ENCODE measurements at regions not wholly inside any gene's neighbourhood (a gene's known extent, or its start where the extent isn't known, plus 50 kb on each side); places are given as distances from the start of the nearest gene placed in this dataset.

DNA sequence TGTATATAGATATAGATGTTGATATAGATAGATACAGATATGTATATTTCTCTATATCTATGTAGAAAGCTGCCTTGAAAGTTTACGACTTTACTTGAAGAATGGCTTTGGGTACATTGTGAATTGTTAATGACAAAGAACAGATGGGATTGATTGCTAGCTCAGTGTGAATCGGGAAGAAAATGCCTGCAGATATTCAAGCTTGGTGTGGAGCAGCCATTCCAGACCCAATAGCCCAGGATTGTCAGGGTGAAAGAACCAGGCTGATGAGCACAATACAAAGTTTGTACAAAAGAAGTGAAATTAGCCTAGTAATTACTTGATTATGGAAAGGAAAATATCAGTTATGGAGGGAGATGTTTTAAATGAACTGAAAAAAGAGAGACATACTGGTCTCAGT is 946.2 kb downstream of the STPG2 start:
- TF ChIP-seq, protein P1, sequence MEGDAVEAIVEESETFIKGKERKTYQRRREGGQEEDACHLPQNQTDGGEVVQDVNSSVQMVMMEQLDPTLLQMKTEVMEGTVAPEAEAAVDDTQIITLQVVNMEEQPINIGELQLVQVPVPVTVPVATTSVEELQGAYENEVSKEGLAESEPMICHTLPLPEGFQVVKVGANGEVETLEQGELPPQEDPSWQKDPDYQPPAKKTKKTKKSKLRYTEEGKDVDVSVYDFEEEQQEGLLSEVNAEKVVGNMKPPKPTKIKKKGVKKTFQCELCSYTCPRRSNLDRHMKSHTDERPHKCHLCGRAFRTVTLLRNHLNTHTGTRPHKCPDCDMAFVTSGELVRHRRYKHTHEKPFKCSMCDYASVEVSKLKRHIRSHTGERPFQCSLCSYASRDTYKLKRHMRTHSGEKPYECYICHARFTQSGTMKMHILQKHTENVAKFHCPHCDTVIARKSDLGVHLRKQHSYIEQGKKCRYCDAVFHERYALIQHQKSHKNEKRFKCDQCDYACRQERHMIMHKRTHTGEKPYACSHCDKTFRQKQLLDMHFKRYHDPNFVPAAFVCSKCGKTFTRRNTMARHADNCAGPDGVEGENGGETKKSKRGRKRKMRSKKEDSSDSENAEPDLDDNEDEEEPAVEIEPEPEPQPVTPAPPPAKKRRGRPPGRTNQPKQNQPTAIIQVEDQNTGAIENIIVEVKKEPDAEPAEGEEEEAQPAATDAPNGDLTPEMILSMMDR (IDR thresholded peaks at IDR 0.05), result no peak
- TF ChIP-seq POLR2AphosphoS5 (IDR thresholded peaks at IDR 0.05; ENCODE audit: low read depth, low read length), result no peak

All from Panc1 (cell line).